Lower lobe of right lung (tissue), 2 donors: ENCODE measurements at regions not wholly inside any gene's neighbourhood (a gene's known extent, or its start where the extent isn't known, plus 50 kb on each side); places are given as distances from the start of the nearest gene placed in this dataset.
"Not testable (repeated sequence)": the region's sequence is repeated elsewhere in the genome, so short reads cannot be mapped to it uniquely, and the experiment has no call there.

Source experiments
- ATAC-seq, 2 donors: fragments of 200-7000 bp; cut with Tn5 transposase; one replicate each; pipeline ENCODE4 v1.9.1; 2020 to 2022; ENCODE audit warnings: mild to moderate bottlenecking in 2 of 2, moderate library complexity in 2 of 2
- DNase-seq: peaks from one replicate; pipeline ENCODE4 v3.0.0-alpha.2; 2020
- H3K27ac ChIP-seq: fragments of 200-600 bp; one replicate; pipeline ENCODE4 v1.8.0; 2022
- H3K27me3 ChIP-seq: fragments of 200-600 bp; one replicate; pipeline ENCODE4 v1.8.0; 2022; ENCODE audit warnings: low read depth
- H3K36me3 ChIP-seq: fragments of 200-600 bp; one replicate; pipeline ENCODE4 v1.8.0; 2022; ENCODE audit warnings: mild to moderate bottlenecking
- H3K4me1 ChIP-seq: fragments of 200-600 bp; one replicate; pipeline ENCODE4 v1.8.0; 2022
- H3K4me3 ChIP-seq: fragments of 200-600 bp; one replicate; pipeline ENCODE4 v1.8.0; 2022; ENCODE audit warnings: mild to moderate bottlenecking
- H3K9me3 ChIP-seq: fragments of 200-600 bp; one replicate; pipeline ENCODE4 v1.8.0; 2022
- intact Hi-C: fragments of 100-400 bp; cut with DNase I; formaldehyde crosslinking; loops from one replicate; pipeline ENCODE4 v1.11.0; 2022
- TF ChIP-seq, protein P1 (sequence below): fragments of 200-600 bp; IDR thresholded peaks from one replicate; pipeline ENCODE4 v1.8.0; 2022; ENCODE audit warnings: antibody characterized with exemption, mild to moderate bottlenecking
- donor health status: DM: no; HTN: yes; CAD: no; lungs with severe emphysema.

DNA sequence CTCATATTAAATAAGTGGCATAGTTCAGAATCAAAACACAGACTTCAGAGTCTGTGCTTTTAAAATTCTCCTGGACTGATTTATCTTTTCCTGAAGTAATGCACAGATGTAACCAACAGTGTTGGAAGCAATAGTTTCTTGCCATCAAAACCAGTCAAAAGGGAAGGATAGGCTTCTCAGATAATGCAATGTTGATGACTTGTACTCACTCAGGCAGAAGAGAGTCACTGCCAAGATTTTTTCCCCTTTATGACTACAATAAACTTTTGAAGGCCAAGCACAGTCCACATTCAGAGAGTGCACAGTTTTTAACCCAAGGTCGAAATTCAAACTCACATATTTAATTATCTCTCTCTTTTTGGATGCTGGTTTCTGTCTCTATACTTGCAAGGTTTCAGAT, 305.0 kb upstream of the SGO1 start:
- intact Hi-C loops: no loop called here
- Histone ChIP-seq H3K9me3 (no peaks in the 10 kb centered on the region), H3K36me3 (no peaks in the 10 kb centered on the region), H3K27me3 (no peaks in the 10 kb centered on the region), H3K4me3 (no peak overlapping the region), H3K27ac (no peak overlapping the region), H3K4me1 (no peaks in the 10 kb centered on the region)
- no peak for ATAC-seq
- DNase-seq: no peak
- TF ChIP-seq, protein P1, sequence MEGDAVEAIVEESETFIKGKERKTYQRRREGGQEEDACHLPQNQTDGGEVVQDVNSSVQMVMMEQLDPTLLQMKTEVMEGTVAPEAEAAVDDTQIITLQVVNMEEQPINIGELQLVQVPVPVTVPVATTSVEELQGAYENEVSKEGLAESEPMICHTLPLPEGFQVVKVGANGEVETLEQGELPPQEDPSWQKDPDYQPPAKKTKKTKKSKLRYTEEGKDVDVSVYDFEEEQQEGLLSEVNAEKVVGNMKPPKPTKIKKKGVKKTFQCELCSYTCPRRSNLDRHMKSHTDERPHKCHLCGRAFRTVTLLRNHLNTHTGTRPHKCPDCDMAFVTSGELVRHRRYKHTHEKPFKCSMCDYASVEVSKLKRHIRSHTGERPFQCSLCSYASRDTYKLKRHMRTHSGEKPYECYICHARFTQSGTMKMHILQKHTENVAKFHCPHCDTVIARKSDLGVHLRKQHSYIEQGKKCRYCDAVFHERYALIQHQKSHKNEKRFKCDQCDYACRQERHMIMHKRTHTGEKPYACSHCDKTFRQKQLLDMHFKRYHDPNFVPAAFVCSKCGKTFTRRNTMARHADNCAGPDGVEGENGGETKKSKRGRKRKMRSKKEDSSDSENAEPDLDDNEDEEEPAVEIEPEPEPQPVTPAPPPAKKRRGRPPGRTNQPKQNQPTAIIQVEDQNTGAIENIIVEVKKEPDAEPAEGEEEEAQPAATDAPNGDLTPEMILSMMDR: no peak

DNA sequence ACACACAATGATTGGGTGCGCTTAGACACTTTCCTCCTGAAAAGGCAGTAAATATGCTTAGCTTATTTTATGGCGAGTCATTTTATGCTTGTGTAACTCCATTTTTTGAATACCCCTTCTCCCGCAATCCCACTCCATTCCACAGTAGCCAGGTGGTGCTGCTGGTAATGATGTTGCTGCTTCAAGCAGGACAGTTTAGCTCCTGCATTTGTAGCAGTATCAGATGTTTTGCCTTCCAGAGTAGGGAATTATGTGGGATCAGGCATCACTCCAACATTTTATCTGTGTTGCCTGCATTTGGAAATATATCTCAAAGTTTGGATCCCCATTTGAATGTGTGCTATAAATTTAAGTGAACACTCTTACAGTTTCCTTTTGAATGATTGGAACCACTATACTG, 302.1 kb upstream of the SGO1 start:
- H3K27me3 ChIP-seq: no peaks in the 10 kb centered on the region
- intact Hi-C loops: no loop called here
- no peaks in the 10 kb centered on the region for H3K36me3 ChIP-seq
- TF ChIP-seq, protein P1: no peak
- H3K4me1 ChIP-seq: no peaks in the 10 kb centered on the region
- peaks cover 10% of the 10 kb centered on the region for H3K9me3 ChIP-seq
- DNase-seq (no peak), ATAC-seq (no peak)
- no peak overlapping the region for H3K4me3 ChIP-seq
- H3K27ac ChIP-seq: no peak overlapping the region

DNA sequence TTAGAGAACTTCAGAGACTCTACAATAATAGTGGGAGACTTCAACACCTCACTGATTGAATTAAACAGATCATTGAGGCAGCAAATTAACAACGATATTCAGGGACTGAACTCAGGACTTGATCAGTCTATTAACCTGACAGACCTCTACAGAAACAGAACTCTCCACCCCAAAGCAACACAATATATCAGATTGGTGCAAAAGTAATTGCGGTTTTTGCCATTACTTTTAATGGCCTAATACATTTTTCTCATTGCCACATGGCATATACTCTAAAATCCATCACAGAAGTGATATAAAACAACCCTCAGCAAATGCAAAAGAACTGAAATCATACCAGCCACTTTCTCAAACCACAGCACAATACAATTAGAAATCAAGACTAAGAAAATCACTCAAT, 298.1 kb upstream of the SGO1 start:
- H3K27ac ChIP-seq: no peak overlapping the region
- H3K36me3 ChIP-seq: no peaks in the 10 kb centered on the region
- DNase-seq: no peak
- TF ChIP-seq, protein P1: no peak
- H3K4me1 ChIP-seq: no peaks in the 10 kb centered on the region
- no peak for ATAC-seq
- peaks cover 12% of the 10 kb centered on the region for H3K9me3 ChIP-seq
- H3K4me3 ChIP-seq: no peak overlapping the region
- H3K27me3 ChIP-seq: no peaks in the 10 kb centered on the region
- intact Hi-C loops: no loop called here

DNA sequence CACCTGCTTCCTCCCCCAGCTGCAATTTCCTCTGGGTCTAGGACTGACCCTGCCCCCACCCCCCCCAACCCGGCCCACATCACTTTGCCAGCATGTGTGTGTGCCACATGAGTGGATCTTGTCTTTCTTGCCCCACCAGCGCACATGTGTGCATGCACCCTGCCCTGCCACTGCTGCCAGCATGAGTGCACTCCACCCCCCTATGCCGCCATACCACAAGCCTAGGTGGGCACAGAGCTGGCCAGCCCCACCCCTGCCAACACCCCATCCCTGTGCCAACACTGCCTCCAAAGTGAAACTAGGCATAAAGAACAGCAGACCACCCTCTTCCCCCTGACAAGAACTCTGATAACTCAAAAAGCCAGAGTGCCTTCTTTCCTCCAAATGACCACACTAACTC, 296.3 kb upstream of the SGO1 start:
- Histone ChIP-seq H3K4me3 (no peak overlapping the region), H3K27ac (no peak overlapping the region), H3K9me3 (peaks cover 12% of the 10 kb centered on the region), H3K4me1 (no peaks in the 10 kb centered on the region), H3K27me3 (no peaks in the 10 kb centered on the region), H3K36me3 (no peaks in the 10 kb centered on the region)
- TF ChIP-seq, protein P1: no peak
- no peak for ATAC-seq
- DNase-seq: no peak
- intact Hi-C loops: no loop called here

DNA sequence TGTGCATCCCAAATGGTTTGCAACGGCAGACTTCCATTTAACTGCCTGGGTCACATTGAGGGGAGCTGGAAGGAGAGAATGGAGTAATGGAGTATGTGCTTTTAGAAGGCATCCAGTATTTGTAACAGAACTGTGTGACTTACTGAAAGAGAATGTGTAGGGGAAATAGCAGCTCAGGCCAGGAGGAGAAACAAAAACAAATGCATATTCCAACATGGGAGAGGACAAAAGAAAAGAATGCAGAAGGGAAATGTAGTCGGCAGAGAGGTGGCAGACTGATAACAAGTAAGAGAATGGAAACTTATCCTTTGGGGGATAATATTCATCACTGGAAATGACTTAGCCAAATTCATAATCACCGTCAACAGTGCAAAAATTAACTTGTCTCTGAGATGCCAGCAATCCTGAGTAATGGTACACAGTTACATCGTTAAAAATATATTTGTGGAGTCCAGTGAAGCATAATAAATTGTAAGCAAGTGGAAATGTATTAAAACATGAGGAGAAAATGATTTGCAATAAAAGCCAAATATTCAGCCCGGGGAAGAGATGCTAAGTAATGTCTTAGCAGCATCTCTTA, 294.9 kb upstream of the SGO1 start:
- Histone ChIP-seq H3K27me3 (no peaks in the 10 kb centered on the region), H3K27ac (no peak overlapping the region), H3K4me3 (no peak overlapping the region), H3K4me1 (no peaks in the 10 kb centered on the region), H3K36me3 (no peaks in the 10 kb centered on the region), H3K9me3 (peaks cover 12% of the 10 kb centered on the region)
- no peak for DNase-seq
- TF ChIP-seq, protein P1: no peak
- intact Hi-C loops: no loop called here
- no peak for ATAC-seq

DNA sequence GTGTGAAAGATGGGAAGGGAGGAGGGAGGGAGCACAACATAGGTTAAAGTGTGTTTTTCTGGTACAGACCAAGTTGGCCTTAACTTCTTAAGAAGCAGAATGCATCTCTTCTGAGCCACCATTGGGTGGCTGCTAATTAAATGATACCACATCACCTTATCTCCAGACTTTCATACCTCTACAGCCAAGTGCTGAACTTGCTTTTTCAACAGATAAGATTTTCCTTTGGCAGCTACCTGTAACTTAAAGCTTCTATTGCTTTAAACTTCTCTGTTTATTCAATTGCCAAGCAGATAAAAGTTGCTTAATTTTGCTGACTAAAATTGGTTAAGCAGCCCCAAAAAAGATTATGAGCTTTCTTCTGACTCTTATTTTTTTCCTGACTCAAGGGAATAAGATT, 292.4 kb upstream of the SGO1 start:
- H3K4me1 ChIP-seq: no peaks in the 10 kb centered on the region
- peaks cover 5% of the 10 kb centered on the region for H3K9me3 ChIP-seq
- no peak for ATAC-seq
- no peak for DNase-seq
- no peak overlapping the region for H3K27ac ChIP-seq
- intact Hi-C loops: no loop called here
- H3K36me3 ChIP-seq: no peaks in the 10 kb centered on the region
- TF ChIP-seq, protein P1: no peak
- no peak overlapping the region for H3K4me3 ChIP-seq
- no peaks in the 10 kb centered on the region for H3K27me3 ChIP-seq

DNA sequence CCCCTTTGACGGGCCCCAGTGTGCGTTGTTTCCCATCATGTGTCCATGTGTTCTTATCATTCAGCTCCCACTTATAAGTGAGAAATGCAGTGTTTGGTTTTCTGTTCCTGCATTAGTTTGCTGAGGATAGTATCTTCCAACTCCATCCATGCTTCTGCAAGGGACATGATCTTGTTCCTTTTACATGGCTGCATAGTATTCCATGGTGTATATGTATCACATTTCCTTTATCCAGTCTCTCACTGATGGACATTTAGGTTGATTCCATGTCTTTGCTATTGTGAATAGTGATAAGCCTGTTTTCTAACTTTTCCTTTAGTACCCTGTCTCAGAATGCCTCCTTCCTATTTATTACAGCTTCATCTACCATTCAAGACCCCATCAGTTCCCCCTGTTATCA, 278.2 kb upstream of the SGO1 start:
- intact Hi-C loops, ATAC-seq: not testable (repeated sequence)

More for the DNA sequence above, 278.2 kb upstream of the SGO1 start:
- H3K36me3 ChIP-seq, H3K4me3 ChIP-seq, H3K4me1 ChIP-seq, DNase-seq, H3K27ac ChIP-seq, H3K9me3 ChIP-seq, H3K27me3 ChIP-seq: not testable (repeated sequence)
